BLaER1 treated with 17β-estradiol and CSF1 and Interleukin-3, amounts not matched to agents 10 nM and 100 nM (cell line): ENCODE measurements at regions not wholly inside any gene's neighbourhood (a gene's known extent, or its start where the extent isn't known, plus 50 kb on each side); places are given as distances from the start of the nearest gene placed in this dataset.

Experiments
- H3K27ac ChIP-seq, 11 experiments: shearing (Covaris generic); formaldehyde crosslinking; 2 replicates each; pipeline ENCODE4 v1.8.1; 2022
- H3K27me3 ChIP-seq, 11 experiments: shearing (Covaris generic); formaldehyde crosslinking; 2 replicates each; pipeline ENCODE4 v1.8.1; 2022
- H3K36me3 ChIP-seq, 11 experiments: shearing (Covaris generic); formaldehyde crosslinking; 2 replicates each; pipeline ENCODE4 v1.8.1; 2022
- H3K4me1 ChIP-seq, 10 experiments: shearing (Covaris generic); formaldehyde crosslinking; 2 replicates each; pipeline ENCODE4 v1.8.1; 2022
- H3K4me2 ChIP-seq, 11 experiments: shearing (Covaris generic); formaldehyde crosslinking; 2 replicates each; pipeline ENCODE4 v1.8.1; 2022
- H3K4me3 ChIP-seq, 10 experiments: shearing (Covaris generic); formaldehyde crosslinking; 2 replicates each; pipeline ENCODE4 v1.8.1; 2022
- H3K9ac ChIP-seq, 11 experiments: shearing (Covaris generic); formaldehyde crosslinking; 2 replicates each; pipeline ENCODE4 v1.8.1; 2022
- H3K9me3 ChIP-seq, 11 experiments: shearing (Covaris generic); formaldehyde crosslinking; replicated peaks in 1 of 11; 2 replicates each; pipeline ENCODE4 v1.8.1; 2022
- H4K20me1 ChIP-seq, 11 experiments: shearing (Covaris generic); formaldehyde crosslinking; 2 replicates each; pipeline ENCODE4 v1.8.1; 2022
- Cebpa-rat ChIP-seq, 11 experiments: shearing (Covaris generic); IDR thresholded peaks; 2 replicates each; pipeline ENCODE4 v1.8.1; 2022

DNA sequence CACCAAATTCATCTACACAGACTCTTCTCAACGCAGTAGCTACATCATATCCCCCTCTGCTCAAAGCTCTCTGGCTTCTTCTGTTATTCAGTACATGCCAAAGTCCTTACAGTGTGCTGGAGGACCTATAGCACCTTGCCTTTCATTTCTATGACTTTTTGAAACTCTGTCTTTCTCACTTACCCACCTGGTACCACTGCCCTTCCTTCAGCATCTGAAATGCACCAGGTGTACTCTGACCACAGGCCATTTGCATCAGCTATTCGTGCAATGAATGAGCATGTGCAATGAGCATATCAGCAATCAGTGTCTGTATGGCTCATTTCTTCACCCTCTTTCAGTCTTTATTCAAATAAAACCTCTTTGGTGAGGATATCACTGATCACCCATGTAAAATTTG is 399.9 kb downstream of the RAB28 start:
- no peak overlapping the region for H3K4me2 ChIP-seq
- TF ChIP-seq Cebpa-rat (IDR thresholded peaks at IDR 0.05), result no peak
- no peak overlapping the region for H3K9ac ChIP-seq
- no peak overlapping the region for H3K4me3 ChIP-seq
- no peaks in the 10 kb centered on the region for H4K20me1 ChIP-seq
- no peak overlapping the region for H3K27ac ChIP-seq
- H3K36me3 ChIP-seq, result peaks cover 0 to 3% (median 0%) of the 10 kb centered on the region in 11 experiments; a peak in 1 of 22 replicates
- H3K9me3 ChIP-seq, result peaks cover 29 to 38% (median 34%) of the 10 kb centered on the region in 11 experiments
- H3K4me1 ChIP-seq, result no peaks in the 10 kb centered on the region
- H3K27me3 ChIP-seq, result no peaks in the 10 kb centered on the region

DNA sequence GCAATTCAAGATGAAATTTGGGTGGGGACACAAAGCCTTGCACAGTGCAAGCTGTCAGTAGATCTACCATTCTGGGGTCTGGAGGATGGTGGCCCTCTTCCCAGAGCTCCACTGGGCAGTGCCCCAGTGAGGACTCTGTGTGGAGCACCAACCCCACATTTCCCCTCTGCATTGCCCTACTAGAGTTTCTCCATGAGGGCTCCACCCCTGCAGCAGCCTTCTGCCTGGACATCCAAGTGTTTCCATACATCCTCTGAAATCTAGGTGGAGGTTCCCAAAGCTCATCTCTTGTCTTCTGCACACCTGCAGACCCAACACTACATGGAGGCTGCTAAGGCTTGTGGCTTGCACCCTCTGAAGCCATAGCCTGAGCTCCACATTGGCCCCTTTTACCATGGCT is 402.3 kb downstream of the RAB28 start:
- Histone ChIP-seq H3K9me3 (peaks cover 29 to 38% (median 34%) of the 10 kb centered on the region in 11 experiments), H3K4me3 (no peak overlapping the region), H3K27me3 (no peaks in the 10 kb centered on the region), H3K9ac (no peak overlapping the region), H3K36me3 (peaks cover 0 to 3% (median 0%) of the 10 kb centered on the region in 11 experiments; a peak in 1 of 22 replicates), H3K4me1 (no peaks in the 10 kb centered on the region), H4K20me1 (no peaks in the 10 kb centered on the region), H3K27ac (no peak overlapping the region), H3K4me2 (no peak overlapping the region)
- TF ChIP-seq Cebpa-rat (IDR thresholded peaks at IDR 0.05), result no peak

DNA sequence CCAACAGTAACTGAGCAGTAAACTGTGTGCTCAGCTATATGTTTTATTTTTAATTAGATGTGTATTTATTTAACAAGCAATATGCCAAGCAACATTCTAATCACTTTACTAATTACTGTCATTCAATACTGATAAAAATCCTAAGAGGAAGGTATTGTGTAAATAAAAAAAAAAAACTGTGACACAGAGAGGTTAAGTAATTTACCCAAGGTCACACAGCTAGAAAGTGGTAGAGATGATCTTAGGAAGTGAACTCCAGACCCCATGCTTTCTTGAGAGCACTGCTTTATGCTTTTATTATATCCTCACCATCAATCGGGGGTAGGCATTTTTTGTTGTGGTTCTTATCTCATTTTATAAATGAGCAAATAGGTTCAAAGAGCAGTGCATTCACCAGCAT is 417.1 kb downstream of the RAB28 start:
- Histone ChIP-seq H3K9me3 (no peaks in the 10 kb centered on the region), H3K4me3 (no peak overlapping the region), H3K9ac (no peak overlapping the region), H4K20me1 (no peaks in the 10 kb centered on the region), H3K4me1 (no peaks in the 10 kb centered on the region), H3K4me2 (no peak overlapping the region), H3K27ac (no peak overlapping the region), H3K27me3 (no peaks in the 10 kb centered on the region), H3K36me3 (no peaks in the 10 kb centered on the region)
- TF ChIP-seq Cebpa-rat (IDR thresholded peaks at IDR 0.05), result no peak

DNA sequence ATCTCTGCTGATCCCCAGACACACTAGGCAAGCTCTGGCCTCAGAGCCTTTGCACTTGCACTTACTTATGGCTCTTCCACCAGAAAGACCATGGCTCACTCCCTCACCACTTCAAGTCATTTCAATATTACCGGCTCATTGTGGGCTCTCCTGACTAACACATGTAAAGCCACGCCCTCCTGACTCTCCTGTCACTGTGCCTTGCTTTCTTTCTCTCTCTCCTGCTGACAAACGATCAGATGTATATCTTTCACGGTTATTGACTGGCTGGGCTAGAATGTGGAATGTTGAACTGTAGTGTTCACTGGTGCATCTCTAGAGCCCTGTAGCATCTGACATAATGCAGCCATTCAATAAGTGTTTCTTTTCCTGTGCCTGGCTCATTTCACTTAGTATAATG is 425.1 kb downstream of the RAB28 start:
- Histone ChIP-seq H3K27ac (no peak overlapping the region), H3K4me3 (no peak overlapping the region), H4K20me1 (no peaks in the 10 kb centered on the region; a peak in 1 of 22 replicates), H3K9ac (no peak overlapping the region), H3K36me3 (no peaks in the 10 kb centered on the region), H3K4me2 (no peak overlapping the region), H3K9me3 (no peaks in the 10 kb centered on the region), H3K4me1 (no peaks in the 10 kb centered on the region), H3K27me3 (no peaks in the 10 kb centered on the region)
- TF ChIP-seq Cebpa-rat (IDR thresholded peaks at IDR 0.05), result no peak

DNA sequence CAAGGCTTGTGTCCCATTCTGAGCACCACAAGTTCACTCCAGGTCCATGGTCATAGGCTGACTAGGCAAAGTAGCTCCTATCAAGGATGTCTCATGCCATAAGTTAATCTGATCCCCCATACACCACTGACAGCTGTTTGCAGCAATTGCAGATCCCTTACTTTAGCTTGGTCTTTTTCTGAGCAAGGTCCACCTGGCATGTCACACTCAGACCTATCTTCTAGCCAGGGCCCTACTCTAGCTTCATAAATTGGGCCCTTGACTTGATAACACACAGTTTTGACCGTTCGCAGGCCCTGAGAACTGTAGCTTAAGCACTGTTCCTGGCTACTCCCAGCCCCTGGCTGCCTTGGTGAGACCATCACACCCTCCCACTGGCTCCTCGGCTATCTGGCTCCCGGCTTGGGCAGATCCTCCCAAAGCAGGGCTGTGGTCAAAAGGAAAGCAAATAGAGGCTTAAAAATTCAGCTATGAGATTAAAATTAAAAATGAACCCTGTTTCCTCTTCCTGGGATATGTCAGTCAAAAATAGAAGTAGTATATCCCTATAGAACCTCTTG is 427.4 kb downstream of the RAB28 start:
- TF ChIP-seq Cebpa-rat (IDR thresholded peaks at IDR 0.05), result no peak
- Histone ChIP-seq H3K9ac (no peak overlapping the region), H3K9me3 (no peaks in the 10 kb centered on the region), H3K27me3 (no peaks in the 10 kb centered on the region), H3K27ac (no peak overlapping the region), H3K4me1 (no peaks in the 10 kb centered on the region), H3K4me3 (no peak overlapping the region), H3K4me2 (no peak overlapping the region), H4K20me1 (no peaks in the 10 kb centered on the region; a peak in 1 of 22 replicates), H3K36me3 (no peaks in the 10 kb centered on the region)

DNA sequence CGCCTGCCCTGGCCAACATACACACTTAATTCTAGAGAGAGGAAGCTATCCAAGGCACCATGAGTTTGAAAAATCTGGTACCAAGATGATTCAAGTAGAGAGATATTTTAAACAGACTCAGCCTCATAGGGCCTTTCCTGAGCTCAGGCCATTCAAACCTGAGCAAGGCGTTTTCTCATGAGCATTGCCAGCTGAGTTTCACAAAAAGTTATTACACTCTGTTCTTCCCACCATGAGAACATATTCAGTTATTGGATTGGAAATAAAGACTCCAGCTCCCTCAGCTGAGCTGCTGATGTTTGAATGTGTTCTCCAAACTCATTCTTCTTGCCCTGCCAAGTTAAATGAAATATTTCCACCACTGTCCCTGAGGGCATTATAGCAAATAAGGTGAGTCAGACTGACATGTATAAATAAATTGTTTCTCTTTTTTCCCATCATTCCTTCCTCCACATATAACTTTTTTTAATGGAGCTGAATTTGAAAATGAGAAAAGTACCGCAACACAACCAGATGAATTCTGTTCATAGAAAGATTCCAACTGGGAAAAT is 429.6 kb downstream of the RAB28 start:
- Histone ChIP-seq H3K27ac (no peak overlapping the region), H3K36me3 (no peaks in the 10 kb centered on the region), H3K4me2 (no peak overlapping the region), H3K9me3 (no peaks in the 10 kb centered on the region), H3K9ac (no peak overlapping the region), H3K4me1 (no peaks in the 10 kb centered on the region), H3K27me3 (no peaks in the 10 kb centered on the region), H4K20me1 (no peaks in the 10 kb centered on the region; a peak in 1 of 22 replicates), H3K4me3 (no peak overlapping the region)
- TF ChIP-seq Cebpa-rat (IDR thresholded peaks at IDR 0.05), result no peak

DNA sequence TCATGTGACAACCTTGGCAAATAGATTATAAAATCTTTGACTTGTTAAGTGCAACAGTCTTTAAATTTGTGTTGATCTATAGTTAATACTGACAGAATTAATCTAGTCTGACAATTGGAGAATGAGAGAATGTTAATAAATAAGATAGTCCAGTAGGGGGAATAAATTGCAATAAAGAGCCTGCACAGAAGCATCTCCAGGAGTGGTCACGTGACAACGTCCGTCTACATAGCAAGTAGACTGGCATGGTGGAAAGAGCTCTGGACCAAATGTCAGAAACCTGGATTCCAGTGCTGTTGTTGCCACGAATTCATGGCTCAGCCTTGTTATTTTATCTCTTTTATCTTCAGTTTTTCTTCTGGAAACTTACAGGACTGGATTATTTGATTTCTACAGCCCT is 436.5 kb downstream of the RAB28 start:
- no peaks in the 10 kb centered on the region for H4K20me1 ChIP-seq
- no peaks in the 10 kb centered on the region for H3K27me3 ChIP-seq
- no peak overlapping the region for H3K9ac ChIP-seq
- no peak overlapping the region for H3K4me2 ChIP-seq
- no peak for TF ChIP-seq Cebpa-rat (IDR thresholded peaks at IDR 0.05)
- no peak overlapping the region for H3K4me3 ChIP-seq
- H3K36me3 ChIP-seq, result no peaks in the 10 kb centered on the region
- H3K4me1 ChIP-seq, result no peaks in the 10 kb centered on the region
- no peak overlapping the region for H3K27ac ChIP-seq
- peaks cover 0 to 15% (median 9%) of the 10 kb centered on the region in 11 experiments; a peak in 13 of 22 replicates for H3K9me3 ChIP-seq

DNA sequence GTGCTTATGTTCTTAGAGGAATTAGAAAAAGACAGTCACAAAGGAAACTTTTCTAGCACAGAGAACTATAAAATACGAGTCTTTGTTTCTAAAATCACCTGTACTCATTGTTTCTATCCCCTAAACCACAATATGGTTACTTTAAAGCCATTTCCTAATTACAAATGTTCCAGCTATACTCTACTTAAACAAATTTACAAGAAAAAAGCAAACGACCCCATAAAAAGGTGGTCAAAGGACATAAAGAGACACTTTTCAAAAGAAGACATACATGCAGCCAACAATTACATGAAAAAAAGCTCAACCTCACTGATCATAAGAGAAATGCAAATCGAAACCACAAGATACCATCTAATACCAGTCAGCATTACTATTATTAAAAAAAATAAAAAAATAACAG is 447.3 kb downstream of the RAB28 start:
- H3K4me3 ChIP-seq, result no peak overlapping the region
- no peaks in the 10 kb centered on the region for H3K9me3 ChIP-seq
- no peak overlapping the region for H3K9ac ChIP-seq
- no peaks in the 10 kb centered on the region for H3K36me3 ChIP-seq
- H4K20me1 ChIP-seq, result no peaks in the 10 kb centered on the region
- H3K27ac ChIP-seq, result no peak overlapping the region
- H3K4me1 ChIP-seq, result no peaks in the 10 kb centered on the region
- no peak for TF ChIP-seq Cebpa-rat (IDR thresholded peaks at IDR 0.05)
- no peaks in the 10 kb centered on the region for H3K27me3 ChIP-seq
- no peak overlapping the region for H3K4me2 ChIP-seq

DNA sequence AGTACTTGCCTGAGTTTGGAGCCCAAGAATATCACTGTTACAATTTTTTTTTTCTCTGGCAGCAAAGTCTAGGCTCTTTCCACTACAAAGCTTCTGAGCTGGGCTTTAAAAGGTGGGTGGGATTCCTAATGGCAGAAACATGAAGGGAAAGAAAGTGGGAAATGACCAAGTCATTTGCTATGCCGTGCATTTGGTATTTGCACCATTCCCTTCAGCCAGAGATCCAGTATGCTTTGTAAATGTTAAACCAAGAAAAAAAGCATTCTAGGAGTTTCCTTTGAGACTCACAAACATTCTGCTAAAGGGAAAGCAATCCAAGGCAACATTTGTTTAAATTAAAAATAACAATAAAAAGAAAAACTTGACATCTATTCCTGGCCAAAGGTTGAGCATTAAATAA is 451.2 kb downstream of the RAB28 start:
- Histone ChIP-seq H3K27ac (no peak overlapping the region), H3K4me2 (no peak overlapping the region), H3K27me3 (no peaks in the 10 kb centered on the region), H3K4me1 (no peaks in the 10 kb centered on the region), H3K36me3 (no peaks in the 10 kb centered on the region), H3K9ac (no peak overlapping the region), H4K20me1 (no peaks in the 10 kb centered on the region), H3K9me3 (no peaks in the 10 kb centered on the region), H3K4me3 (no peak overlapping the region)
- no peak for TF ChIP-seq Cebpa-rat (IDR thresholded peaks at IDR 0.05)
